CD4-positive, alpha-beta T cell (primary cell): ENCODE measurements at regions not wholly inside any gene's neighbourhood (a gene's known extent, or its start where the extent isn't known, plus 50 kb on each side); places are given as distances from the start of the nearest gene placed in this dataset.

ENCODE experiments used
- ATAC-seq: fragments of 200-7000 bp; cut with Tn5 transposase; one replicate; pipeline ENCODE4 v1.10.0; 2022; ENCODE audit warnings: mild to moderate bottlenecking; ENCODE audit not compliant: poor library complexity
- CTCF ChIA-PET: fragments of 350-600 bp; sonication (Branson Sonifier 250); formaldehyde crosslinking; loops from one replicate; lab custom pipeline; 2021; ENCODE audit warnings: antibody characterized with exemption, inconsistent platforms; lab: Charles Lee
- POLR2A ChIA-PET: fragments of 350-600 bp; sonication (Branson Sonifier 250); formaldehyde crosslinking; loops from one replicate; lab custom pipeline; 2021; ENCODE audit warnings: antibody characterized with exemption, inconsistent platforms; lab: Charles Lee
- DNase-seq, 14 experiments: peaks; one replicate each; pipeline ENCODE4 v3.0.0-alpha.2; 2013 to 2020; ENCODE audit warnings: mixed read lengths in 2 of 14
- H3K27ac ChIP-seq, 2 donors: one replicate each; pipeline versions ENCODE4 v1.5.1 to v1.7.0; 2013; ENCODE audit warnings: low read length in 2 of 2, low read depth in 1 of 2, mild to moderate bottlenecking in 1 of 2
- H3K27me3 ChIP-seq, 2 experiments: 1 replicate in 1 of 2; 2 replicates in 1 of 2; pipeline versions ENCODE4 v1.6.1 to v1.7.0; 2013; ENCODE audit warnings: low read length in 2 of 2, control low read depth in 1 of 2, mild to moderate bottlenecking in 1 of 2, moderate library complexity in 1 of 2; ENCODE audit not compliant: insufficient read depth in 2 of 2, control insufficient read depth in 1 of 2
- H3K36me3 ChIP-seq: one replicate; pipeline ENCODE4 v1.6.1; 2013; ENCODE audit warnings: low read length, control low read depth; ENCODE audit not compliant: insufficient read depth
- H3K4me1 ChIP-seq: one replicate; pipeline ENCODE4 v1.6.1; 2013; ENCODE audit warnings: low read length, control low read depth; ENCODE audit not compliant: insufficient read depth
- H3K4me3 ChIP-seq: one replicate; pipeline ENCODE4 v1.5.1; 2013; ENCODE audit warnings: mild to moderate bottlenecking, low read length, moderate library complexity
- H3K9me3 ChIP-seq, 2 experiments: 1 replicate in 1 of 2; 2 replicates in 1 of 2; pipeline versions ENCODE4 v1.6.1 to v1.7.0; 2013; ENCODE audit warnings: low read length in 2 of 2, mild to moderate bottlenecking in 2 of 2, control low read depth in 1 of 2, moderate library complexity in 1 of 2; ENCODE audit not compliant: control insufficient read depth in 1 of 2, insufficient read depth in 1 of 2
- H3K27ac Mint-ChIP-seq: one replicate; pipeline ENCODE4 v1.8.0; 2020; ENCODE audit warnings: mixed read lengths
- H3K27me3 Mint-ChIP-seq: one replicate; pipeline ENCODE4 v1.8.0; 2021; ENCODE audit warnings: mixed read lengths
- H3K36me3 Mint-ChIP-seq: one replicate; pipeline ENCODE4 v1.8.0; 2021; ENCODE audit warnings: low read depth, mixed read lengths
- H3K4me1 Mint-ChIP-seq: one replicate; pipeline ENCODE4 v1.8.0; 2021; ENCODE audit warnings: low read depth, mixed read lengths
- H3K4me3 Mint-ChIP-seq: one replicate; pipeline ENCODE4 v1.8.0; 2020; ENCODE audit warnings: mild to moderate bottlenecking, mixed read lengths
- H3K9me3 Mint-ChIP-seq: one replicate; pipeline ENCODE4 v1.8.0; 2020; ENCODE audit warnings: mixed read lengths
- CTCF ChIP-seq: fragments of 200-600 bp; IDR thresholded peaks from one replicate; pipeline ENCODE4 v1.8.0; 2022; ENCODE audit warnings: antibody characterized with exemption, mild to moderate bottlenecking
- intact Hi-C, 2 experiments: fragments of 100-400 bp; cut with DNase I in 1 of 2; cut with micrococcal nuclease in 1 of 2; formaldehyde crosslinking; loops; one replicate each; pipeline versions ENCODE4 v1.15.1 to v1.9.0; 2023 to 2025; cut with DNase I, micrococcal nuclease

- ATAC-seq (no peak), DNase-seq (no peak)
- no peak overlapping the region for H3K27ac Mint-ChIP-seq
- Histone ChIP-seq H3K36me3 (no peaks in the 10 kb centered on the region), H3K4me1 (no peaks in the 10 kb centered on the region), H3K4me3 (no peak overlapping the region), H3K9me3 (peaks cover 0 to 33% of the 10 kb centered on the region in 2 experiments), H3K27ac (no peak overlapping the region), H3K27me3 (no peaks in the 10 kb centered on the region)
- ChIA-PET POLR2A (no interaction called here), CTCF (no interaction called here)
- no peaks in the 10 kb centered on the region for H3K9me3 Mint-ChIP-seq
- H3K4me1 Mint-ChIP-seq = no peaks in the 10 kb centered on the region
- H3K36me3 Mint-ChIP-seq = no peaks in the 10 kb centered on the region
- TF ChIP-seq CTCF = no peak
- H3K4me3 Mint-ChIP-seq = no peak overlapping the region
- intact Hi-C loops = no loop called here
- peaks cover 4% of the 10 kb centered on the region for H3K27me3 Mint-ChIP-seq
Measured at GRCh38 chr10:130560573-130560972, 424.4 kb downstream of the GLRX3 start.

GRCh38 chr10:130561681-130562080 is 425.5 kb downstream of the GLRX3 start:
- Mint-ChIP-seq H3K9me3 (no peaks in the 10 kb centered on the region), H3K27ac (no peak overlapping the region), H3K36me3 (no peaks in the 10 kb centered on the region), H3K4me1 (no peaks in the 10 kb centered on the region), H3K27me3 (peaks cover 4% of the 10 kb centered on the region), H3K4me3 (no peak overlapping the region)
- DNase-seq (no peak), ATAC-seq (no peak)
- no peaks in the 10 kb centered on the region for H3K27me3 ChIP-seq
- H3K27ac ChIP-seq = no peak overlapping the region
- H3K4me1 ChIP-seq = no peaks in the 10 kb centered on the region
- peaks cover 0 to 36% of the 10 kb centered on the region in 2 experiments for H3K9me3 ChIP-seq
- POLR2A ChIA-PET = no interaction called here
- TF ChIP-seq CTCF = no peak
- no peaks in the 10 kb centered on the region for H3K36me3 ChIP-seq
- CTCF ChIA-PET = no interaction called here
- H3K4me3 ChIP-seq = no peak overlapping the region
- intact Hi-C loops = no loop called here

GRCh38 chr10:130567011-130567410 is 430.8 kb downstream of the GLRX3 start:
- Mint-ChIP-seq H3K27ac (no peak overlapping the region), H3K27me3 (peaks cover 3% of the 10 kb centered on the region), H3K4me3 (no peak overlapping the region), H3K4me1 (no peaks in the 10 kb centered on the region), H3K36me3 (no peaks in the 10 kb centered on the region), H3K9me3 (no peaks in the 10 kb centered on the region)
- Histone ChIP-seq H3K9me3 (peaks cover 0 to 24% of the 10 kb centered on the region in 2 experiments), H3K27me3 (no peaks in the 10 kb centered on the region), H3K36me3 (no peaks in the 10 kb centered on the region), H3K4me3 (no peak overlapping the region), H3K4me1 (no peaks in the 10 kb centered on the region), H3K27ac (no peak overlapping the region)
- ChIA-PET POLR2A (no interaction called here), CTCF (interaction anchor here (0.6 kb wide), 1 partner anchor 77 kb away, joined by 3 read pairs; no protein-coding TSS in a partner anchor)
- DNase-seq (no peak), ATAC-seq (no peak)
- intact Hi-C loops = no loop called here
- no peak for TF ChIP-seq CTCF
